ENCODE measurements at regions not wholly inside any gene's neighbourhood (a gene's known extent, or its start where the extent isn't known, plus 50 kb on each side); places are given as distances from the start of the nearest gene placed in this dataset.

DNA sequence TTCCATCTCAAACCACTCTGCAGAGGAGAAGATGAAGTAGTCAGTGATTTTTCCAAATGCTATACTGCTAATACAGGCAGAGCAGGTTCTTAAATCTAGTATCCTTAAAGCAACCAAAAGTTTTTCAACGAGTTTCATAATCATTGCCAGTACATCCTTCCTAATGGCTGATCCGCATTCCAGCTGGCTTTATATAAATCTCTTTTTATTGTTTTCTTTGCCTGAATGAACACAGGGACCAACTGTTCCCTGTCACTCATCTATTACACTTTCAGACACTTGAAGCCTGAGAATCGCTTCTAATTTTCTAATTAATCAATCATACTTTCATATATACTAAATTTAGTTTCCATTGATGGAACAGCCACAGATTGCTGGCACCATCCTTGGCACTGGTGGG lies 508.6 kb downstream of the RAB28 start:
- Histone ChIP-seq H3K27me3 (no peaks in the 10 kb centered on the region), H3K4me3 (no peak overlapping the region), H3K27ac (no peak overlapping the region), H3K4me1 (peaks cover 0 to 9% (median 0%) of the 10 kb centered on the region in 4 donors), H3K36me3 (no peaks in the 10 kb centered on the region), H3K9me3 (no peaks in the 10 kb centered on the region)
- intact Hi-C loops (cut with DNase I), result no loop called here
- DNase-seq, result no peak
- 81% methylated on average over 3 of the region's 3 CpGs for WGBS (ENCODE audit: insufficient coverage, low coverage, low lambda C conversion rate, missing lambda C conversion rate)
- no peak for ATAC-seq
- no peak for TF ChIP-seq POLR2A (IDR thresholded peaks at IDR 0.05)
- TF ChIP-seq, protein P1, sequence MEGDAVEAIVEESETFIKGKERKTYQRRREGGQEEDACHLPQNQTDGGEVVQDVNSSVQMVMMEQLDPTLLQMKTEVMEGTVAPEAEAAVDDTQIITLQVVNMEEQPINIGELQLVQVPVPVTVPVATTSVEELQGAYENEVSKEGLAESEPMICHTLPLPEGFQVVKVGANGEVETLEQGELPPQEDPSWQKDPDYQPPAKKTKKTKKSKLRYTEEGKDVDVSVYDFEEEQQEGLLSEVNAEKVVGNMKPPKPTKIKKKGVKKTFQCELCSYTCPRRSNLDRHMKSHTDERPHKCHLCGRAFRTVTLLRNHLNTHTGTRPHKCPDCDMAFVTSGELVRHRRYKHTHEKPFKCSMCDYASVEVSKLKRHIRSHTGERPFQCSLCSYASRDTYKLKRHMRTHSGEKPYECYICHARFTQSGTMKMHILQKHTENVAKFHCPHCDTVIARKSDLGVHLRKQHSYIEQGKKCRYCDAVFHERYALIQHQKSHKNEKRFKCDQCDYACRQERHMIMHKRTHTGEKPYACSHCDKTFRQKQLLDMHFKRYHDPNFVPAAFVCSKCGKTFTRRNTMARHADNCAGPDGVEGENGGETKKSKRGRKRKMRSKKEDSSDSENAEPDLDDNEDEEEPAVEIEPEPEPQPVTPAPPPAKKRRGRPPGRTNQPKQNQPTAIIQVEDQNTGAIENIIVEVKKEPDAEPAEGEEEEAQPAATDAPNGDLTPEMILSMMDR (IDR thresholded peaks at IDR 0.05), result no peak

DNA sequence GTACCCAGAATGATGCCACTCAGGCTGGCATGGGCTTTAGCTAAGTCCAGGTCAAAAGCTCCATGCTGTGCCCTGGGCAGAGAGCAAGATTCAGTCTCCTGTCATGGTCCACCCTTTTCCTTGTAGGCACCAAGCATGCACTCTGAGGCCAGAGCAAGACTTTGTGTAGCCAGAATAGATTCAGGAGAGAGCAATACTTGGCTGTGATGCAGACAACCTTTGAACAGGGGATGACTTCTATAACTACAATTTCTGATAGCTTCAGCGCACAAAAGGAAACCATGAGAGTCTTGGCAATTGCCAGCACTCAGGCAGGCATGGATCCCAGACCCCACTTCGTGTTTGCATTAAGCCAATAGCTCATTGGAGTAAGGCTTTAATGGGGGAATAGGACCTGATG lies 510.6 kb downstream of the RAB28 start:
- Histone ChIP-seq H3K9me3 (no peaks in the 10 kb centered on the region), H3K4me1 (peaks cover 0 to 10% (median 0%) of the 10 kb centered on the region in 4 donors), H3K27ac (no peak overlapping the region), H3K4me3 (no peak overlapping the region), H3K27me3 (no peaks in the 10 kb centered on the region), H3K36me3 (no peaks in the 10 kb centered on the region)
- DNase-seq, result no peak
- 17% methylated on average over 1 of the region's 2 CpGs for WGBS (ENCODE audit: insufficient coverage, low coverage, low lambda C conversion rate, missing lambda C conversion rate)
- ATAC-seq, result peak; percentile 65 to 77 (median 74)
- intact Hi-C loops (cut with DNase I), result no loop called here
- TF ChIP-seq, protein P1 (IDR thresholded peaks at IDR 0.05), result no peak
- no peak for TF ChIP-seq POLR2A (IDR thresholded peaks at IDR 0.05)

DNA sequence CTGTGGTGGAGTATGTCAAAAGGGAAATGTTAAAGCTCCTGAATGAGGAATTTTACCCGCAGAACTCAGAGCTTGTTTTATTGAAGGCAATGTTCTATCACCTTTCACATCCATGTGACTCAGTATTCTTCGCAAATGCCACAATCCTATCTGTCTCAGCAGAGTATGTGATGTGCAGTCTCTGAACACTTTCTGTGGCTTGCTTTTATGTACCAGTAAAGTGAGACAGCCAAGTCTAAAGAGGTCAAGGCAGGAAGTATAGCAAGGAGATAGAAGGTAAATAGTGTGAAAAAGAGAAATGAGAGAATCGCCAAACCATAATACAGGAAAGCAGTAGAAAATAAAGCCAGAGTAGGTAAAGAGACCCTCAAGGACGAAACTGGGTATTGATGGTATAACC lies 515.8 kb downstream of the RAB28 start:
- Histone ChIP-seq H3K9me3 (no peaks in the 10 kb centered on the region), H3K27ac (no peak overlapping the region), H3K27me3 (no peaks in the 10 kb centered on the region), H3K36me3 (no peaks in the 10 kb centered on the region), H3K4me1 (peaks cover 0 to 16% (median 0%) of the 10 kb centered on the region in 4 donors), H3K4me3 (no peak overlapping the region)
- WGBS (ENCODE audit: insufficient coverage, low coverage, low lambda C conversion rate, missing lambda C conversion rate), result 40% methylated on average over 2 of the region's 4 CpGs
- no peak for TF ChIP-seq POLR2A (IDR thresholded peaks at IDR 0.05)
- TF ChIP-seq, protein P1 (IDR thresholded peaks at IDR 0.05), result no peak
- DNase-seq (no peak), ATAC-seq (no peak)
- intact Hi-C loops (cut with DNase I), result no loop called here

DNA sequence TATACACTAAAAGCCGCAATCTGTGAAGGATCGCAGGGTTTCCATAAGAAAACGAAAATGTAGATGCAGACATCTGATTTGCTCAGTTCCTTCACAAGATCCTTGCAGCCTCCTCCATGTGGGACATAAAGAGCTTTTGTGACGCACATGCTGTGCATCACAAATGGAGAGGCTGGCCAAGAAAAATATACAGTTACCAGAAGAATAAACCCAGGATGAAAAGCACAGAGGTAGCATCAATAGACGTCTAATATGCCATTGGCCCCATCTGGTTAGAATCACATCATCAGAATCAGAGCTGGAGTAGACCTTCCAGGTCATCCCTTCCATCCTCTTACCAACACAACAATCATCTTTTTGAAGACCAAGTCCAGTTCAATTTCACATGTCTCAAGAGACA lies 517.4 kb downstream of the RAB28 start:
- no peak for ATAC-seq

More for the DNA sequence above, 517.4 kb downstream of the RAB28 start:
- DNase-seq, result no peak
- Histone ChIP-seq H3K36me3 (no peaks in the 10 kb centered on the region), H3K4me1 (peaks cover 0 to 19% (median 0%) of the 10 kb centered on the region in 4 donors), H3K9me3 (no peaks in the 10 kb centered on the region), H3K4me3 (no peak overlapping the region), H3K27ac (no peak overlapping the region), H3K27me3 (no peaks in the 10 kb centered on the region)
- intact Hi-C loops (cut with DNase I), result no loop called here
- 90% methylated on average over 5 of the region's 5 CpGs for WGBS (ENCODE audit: insufficient coverage, low coverage, low lambda C conversion rate, missing lambda C conversion rate)
- TF ChIP-seq POLR2A (IDR thresholded peaks at IDR 0.05), result no peak
- TF ChIP-seq, protein P1 (IDR thresholded peaks at IDR 0.05), result no peak

Measured in right lobe of liver (tissue), 6 donors.